HCT116 (cell line): ENCODE measurements at regions not wholly inside any gene's neighbourhood (a gene's known extent, or its start where the extent isn't known, plus 50 kb on each side); places are given as distances from the start of the nearest gene placed in this dataset.

ENCODE experiments used
- ATAC-seq: fragments of 200-7000 bp; cut with Tn5 transposase; 2 replicates; pipeline ENCODE4 v1.9.1; 2020; ENCODE audit warnings: mild to moderate bottlenecking, moderate library complexity
- BruUV-seq: library from RNA; stranded (reverse); fragments of 400-500 nt; replicated peaks from 2 replicates; lab custom pipeline; 2021; lab: Mats Ljungman, UMichigan
- CTCF ChIA-PET: fragments of 300-600 bp; sonication (Branson Sonifier 250); formaldehyde crosslinking; loops from one replicate; lab custom pipeline; 2021; ENCODE audit warnings: antibody characterized with exemption; lab: Charles Lee
- POLR2A ChIA-PET: fragments of 300-600, 350-600 bp; sonication (Branson Sonifier 250); formaldehyde crosslinking; loops from one replicate; lab custom pipeline; 2021; ENCODE audit warnings: antibody characterized with exemption; lab: Charles Lee
- RAD21 ChIA-PET, 2 experiments: fragments of 300-600 bp; sonication (Branson Sonifier 250); formaldehyde crosslinking; loops; one replicate each; lab custom pipeline; 2023; ENCODE audit warnings: low total read pairs in 2 of 2; ENCODE audit not compliant: uncharacterized antibody in 2 of 2, unreplicated experiment in 2 of 2, low non-redundant PET in 1 of 2; lab: Charles Lee
- DNase-seq: peaks from one replicate; pipeline ENCODE4 v3.0.0-alpha.2; 2010; ENCODE audit warnings: low read depth, low spot score
- H2AFZ ChIP-seq: fragments of 200-600 bp; shearing (Covaris generic), sonication (generic); 2 replicates; pipeline ENCODE4 v1.6.1; 2017; ENCODE audit warnings: low read depth, mixed run types, mixed read lengths, antibody characterized with exemption, low read length; ENCODE audit not compliant: poor library complexity, severe bottlenecking
- H3K27ac ChIP-seq: 2 replicates; pipeline ENCODE4 v1.5.1; 2012; ENCODE audit warnings: low read depth, low read length
- H3K27me3 ChIP-seq: fragments of 200-600 bp; sonication (generic); 2 replicates; pipeline ENCODE4 v1.6.1; 2016; ENCODE audit warnings: mixed run types, low read length, mixed read lengths; ENCODE audit not compliant: insufficient read depth
- H3K36me3 ChIP-seq, 2 experiments: fragments of 200-500 bp in 1 of 2; fragments of 200-600 bp in 1 of 2; sonication (Bioruptor generic) in 1 of 2; sonication (generic) in 1 of 2; 2 replicates each; pipeline versions ENCODE4 v1.5.1 to v1.6.1; 2014 to 2016; ENCODE audit warnings: low read length in 2 of 2, inconsistent platforms in 1 of 2, mixed read lengths in 1 of 2, mixed run types in 1 of 2; ENCODE audit not compliant: insufficient read depth in 2 of 2, control insufficient read depth in 1 of 2
- H3K4me1 ChIP-seq, 2 experiments: fragments of 200-600 bp in 1 of 2; sonication (generic) in 1 of 2; 2 replicates each; pipeline versions ENCODE4 v1.5.1 to v1.6.1; 2012 to 2017; ENCODE audit warnings: low read length in 2 of 2, inconsistent platforms in 1 of 2, mild to moderate bottlenecking in 1 of 2, mixed read lengths in 1 of 2, mixed run types in 1 of 2, moderate library complexity in 1 of 2; ENCODE audit not compliant: insufficient read depth in 2 of 2, control insufficient read depth in 1 of 2
- H3K4me2 ChIP-seq: fragments of 200-600 bp; sonication (generic); 2 replicates; pipeline ENCODE4 v1.6.1; 2017; ENCODE audit warnings: mixed run types, low read length, mixed read lengths
- H3K4me3 ChIP-seq, 2 experiments: fragments of 200-600 bp in 1 of 2; sonication (generic) in 1 of 2; replicated peaks in 1 of 2; 2 replicates each; pipeline ENCODE4 v1.5.1; 2011 to 2016; ENCODE audit warnings: low read length in 2 of 2, control low read depth in 1 of 2, low read depth in 1 of 2, mild to moderate bottlenecking in 1 of 2, mixed read lengths in 1 of 2, mixed run types in 1 of 2
- H3K79me2 ChIP-seq: fragments of 200-600 bp; sonication (generic); 2 replicates; pipeline ENCODE4 v1.6.1; 2017; ENCODE audit warnings: mild to moderate bottlenecking, mixed run types, low read length, moderate library complexity, mixed read lengths; ENCODE audit not compliant: insufficient read depth
- H3K9ac ChIP-seq: fragments of 200-600 bp; sonication (generic); 2 replicates; pipeline ENCODE4 v1.6.1; 2016; ENCODE audit warnings: low read length, mixed read lengths
- H3K9me2 ChIP-seq: fragments of 200-600 bp; sonication (generic), shearing (Covaris generic); 2 replicates; pipeline ENCODE4 v1.6.1; 2017; ENCODE audit warnings: mixed run types, mild to moderate bottlenecking, moderate library complexity; ENCODE audit not compliant: insufficient read depth
- H3K9me3 ChIP-seq, 2 experiments: fragments of 200-500 bp in 1 of 2; fragments of 200-600 bp in 1 of 2; sonication (Bioruptor generic) in 1 of 2; sonication (generic) in 1 of 2; 2 replicates each; pipeline ENCODE4 v1.6.1; 2014 to 2017; ENCODE audit warnings: low read length in 2 of 2, mixed read lengths in 2 of 2, inconsistent platforms in 1 of 2, low read depth in 1 of 2, mild to moderate bottlenecking in 1 of 2, mixed run types in 1 of 2, moderate library complexity in 1 of 2; ENCODE audit not compliant: control insufficient read depth in 1 of 2, insufficient read depth in 1 of 2
- H4K20me1 ChIP-seq: fragments of 200-600 bp; sonication (generic), shearing (Covaris generic); 2 replicates; pipeline ENCODE4 v1.6.1; 2017; ENCODE audit warnings: mixed run types, mild to moderate bottlenecking, moderate library complexity; ENCODE audit not compliant: insufficient read depth
- ATF3 ChIP-seq: IDR thresholded peaks from 2 replicates; pipeline ENCODE4 v1.6.1; 2012
- CBX3 ChIP-seq: IDR thresholded peaks from 2 replicates; pipeline ENCODE4 v1.6.1; 2012; ENCODE audit warnings: low read depth
- CTCF ChIP-seq, 3 experiments: fragments of 200-600 bp in 1 of 3; sonication (generic) in 1 of 3; IDR thresholded peaks in 2 of 3; conservative IDR thresholded peaks in 1 of 3; 2 replicates each; pipeline ENCODE4 v1.5.1; 2012 to 2017; ENCODE audit warnings: low read depth in 2 of 3, low read length in 2 of 3, antibody characterized with exemption in 1 of 3, borderline replicate concordance in 1 of 3, control low read depth in 1 of 3, mild to moderate bottlenecking in 1 of 3, mixed read lengths in 1 of 3, mixed run types in 1 of 3, moderate library complexity in 1 of 3; ENCODE audit not compliant: insufficient read depth in 1 of 3
- EGR1 ChIP-seq: IDR thresholded peaks from 2 replicates; pipeline ENCODE4 v1.6.1; 2012; ENCODE audit warnings: low read depth
- ELF1 ChIP-seq: IDR thresholded peaks from 2 replicates; pipeline ENCODE4 v1.6.1; 2012; ENCODE audit warnings: low read depth, borderline replicate concordance
- EZH2 ChIP-seq: fragments of 200-600 bp; sonication (generic); IDR thresholded peaks from 2 replicates; pipeline ENCODE4 v1.6.1; 2017; ENCODE audit warnings: antibody characterized with exemption, mixed run types
- EZH2phosphoT487 ChIP-seq: fragments of 200-600 bp; IDR thresholded peaks from 2 replicates; pipeline ENCODE4 v1.6.1; 2018; ENCODE audit warnings: antibody characterized with exemption, borderline replicate concordance
- FOSL1 ChIP-seq: IDR thresholded peaks from 2 replicates; pipeline ENCODE4 v1.6.1; 2012; ENCODE audit warnings: low read depth
- JUND ChIP-seq: IDR thresholded peaks from 2 replicates; pipeline ENCODE4 v1.6.1; 2012
- POLR2A ChIP-seq: IDR thresholded peaks from 2 replicates; pipeline ENCODE4 v1.7.0; 2011; ENCODE audit warnings: borderline replicate concordance; ENCODE audit not compliant: insufficient read depth, insufficient read length; ENCODE audit errors: extremely low read depth
- POLR2AphosphoS5 ChIP-seq: IDR thresholded peaks from 2 replicates; pipeline ENCODE4 v1.6.1; 2011; ENCODE audit warnings: mild to moderate bottlenecking, low read depth, low read length, moderate library complexity
- RAD21 ChIP-seq: IDR thresholded peaks from 2 replicates; pipeline ENCODE4 v1.6.1; 2012; ENCODE audit warnings: low read depth, mild to moderate bottlenecking
- SP1 ChIP-seq: IDR thresholded peaks from 2 replicates; pipeline ENCODE4 v1.6.1; 2012; ENCODE audit warnings: low read depth
- SRF ChIP-seq: IDR thresholded peaks from 2 replicates; pipeline ENCODE4 v1.6.1; 2012; ENCODE audit warnings: low read depth
- YY1 ChIP-seq: IDR thresholded peaks from 2 replicates; pipeline ENCODE4 v1.6.1; 2011; ENCODE audit warnings: low read length, low read depth, moderate library complexity, mild to moderate bottlenecking; ENCODE audit not compliant: insufficient replicate concordance; ENCODE audit errors: extremely low read depth
- ZFX ChIP-seq: fragments of 450-650 bp; IDR thresholded peaks from 2 replicates; pipeline ENCODE4 v1.6.1; 2017
- ZNF274 ChIP-seq: fragments of 200-500 bp; sonication (Bioruptor generic); IDR thresholded peaks from 2 replicates; pipeline ENCODE4 v1.6.1; 2014; ENCODE audit warnings: mild to moderate bottlenecking, low read depth, low read length, inconsistent platforms
- intact Hi-C: fragments of 100-400 bp; cut with micrococcal nuclease; formaldehyde crosslinking; loops from 2 replicates; pipeline ENCODE4 v1.10.0; 2022
- TF ChIP-seq, protein P1 (sequence below): IDR thresholded peaks from 2 replicates; pipeline ENCODE4 v1.6.1; 2012
- TF ChIP-seq, protein P2 (sequence below): IDR thresholded peaks from 2 replicates; pipeline ENCODE4 v1.6.1; 2011; ENCODE audit warnings: mild to moderate bottlenecking, low read length, moderate library complexity; ENCODE audit not compliant: insufficient replicate concordance; ENCODE audit errors: extremely low read depth

- no peak overlapping the region for H3K4me2 ChIP-seq
- TF ChIP-seq RAD21: no peak
- TF ChIP-seq CTCF (IDR thresholded peaks at IDR 0.05 in 2 of 3, conservative IDR thresholded peaks at IDR 0.05 in 1 of 3; ENCODE audit: borderline replicate concordance in 1 of 3, insufficient read depth in 1 of 3, low read depth in 2 of 3, low read length in 2 of 3): no peak
- no peak for TF ChIP-seq YY1
- no peak for TF ChIP-seq SP1
- TF ChIP-seq FOSL1: no peak
- no peak for TF ChIP-seq ZFX
- TF ChIP-seq, protein P1, sequence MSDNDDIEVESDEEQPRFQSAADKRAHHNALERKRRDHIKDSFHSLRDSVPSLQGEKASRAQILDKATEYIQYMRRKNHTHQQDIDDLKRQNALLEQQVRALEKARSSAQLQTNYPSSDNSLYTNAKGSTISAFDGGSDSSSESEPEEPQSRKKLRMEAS: no peak
- TF ChIP-seq JUND: no peak
- no peak for TF ChIP-seq POLR2AphosphoS5
- no peak for TF ChIP-seq EZH2
- TF ChIP-seq, protein P2, sequence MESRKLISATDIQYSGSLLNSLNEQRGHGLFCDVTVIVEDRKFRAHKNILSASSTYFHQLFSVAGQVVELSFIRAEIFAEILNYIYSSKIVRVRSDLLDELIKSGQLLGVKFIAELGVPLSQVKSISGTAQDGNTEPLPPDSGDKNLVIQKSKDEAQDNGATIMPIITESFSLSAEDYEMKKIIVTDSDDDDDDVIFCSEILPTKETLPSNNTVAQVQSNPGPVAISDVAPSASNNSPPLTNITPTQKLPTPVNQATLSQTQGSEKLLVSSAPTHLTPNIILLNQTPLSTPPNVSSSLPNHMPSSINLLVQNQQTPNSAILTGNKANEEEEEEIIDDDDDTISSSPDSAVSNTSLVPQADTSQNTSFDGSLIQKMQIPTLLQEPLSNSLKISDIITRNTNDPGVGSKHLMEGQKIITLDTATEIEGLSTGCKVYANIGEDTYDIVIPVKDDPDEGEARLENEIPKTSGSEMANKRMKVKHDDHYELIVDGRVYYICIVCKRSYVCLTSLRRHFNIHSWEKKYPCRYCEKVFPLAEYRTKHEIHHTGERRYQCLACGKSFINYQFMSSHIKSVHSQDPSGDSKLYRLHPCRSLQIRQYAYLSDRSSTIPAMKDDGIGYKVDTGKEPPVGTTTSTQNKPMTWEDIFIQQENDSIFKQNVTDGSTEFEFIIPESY: no peak
- no peak for TF ChIP-seq ELF1
- no peak for TF ChIP-seq ATF3
- TF ChIP-seq POLR2A: no peak
- TF ChIP-seq CBX3: no peak
- TF ChIP-seq ZNF274: no peak
- no peak for TF ChIP-seq EZH2phosphoT487
- TF ChIP-seq EGR1: no peak
- TF ChIP-seq SRF: no peak
- TF ChIP-seq, all 23 proteins: peak for 0
- Histone ChIP-seq H3K27ac (no peak overlapping the region), H3K9me2 (no peaks in the 10 kb centered on the region), H3K9me3 (no peaks in the 10 kb centered on the region), H3K9ac (no peak overlapping the region), H3K79me2 (peaks cover 92% of the 10 kb centered on the region), H3K36me3 (no peaks in the 10 kb centered on the region), H3K27me3 (no peaks in the 10 kb centered on the region), H4K20me1 (no peaks in the 10 kb centered on the region), H3K4me3 (no peak overlapping the region), H2AFZ (no peak overlapping the region), H3K4me1 (peaks cover 50 to 60% of the 10 kb centered on the region in 2 experiments)
- CTCF ChIA-PET: no interaction called here
- intact Hi-C loops: no loop called here
- POLR2A ChIA-PET: no interaction called here
- ATAC-seq (no peak), DNase-seq (no peak)
- RAD21 ChIA-PET: no interaction called here
- no TSS peak for BruUV-seq
These were observed 61.5 kb upstream of the ULK4 start for GRCh38 chr3:42023380-42023779.
